GM12892 (cell line): ENCODE measurements at regions not wholly inside any gene's neighbourhood (a gene's known extent, or its start where the extent isn't known, plus 50 kb on each side); places are given as distances from the start of the nearest gene placed in this dataset.

Source experiments
- POLR2A ChIP-seq: IDR thresholded peaks from 2 replicates; pipeline ENCODE4 v1.6.1; 2011; ENCODE audit warnings: low read depth, low read length, control low read depth
- POLR2AphosphoS5 ChIP-seq: IDR thresholded peaks from 2 replicates; pipeline ENCODE4 v1.6.1; 2011; ENCODE audit warnings: low read depth, low read length, control low read depth
- TAF1 ChIP-seq: IDR thresholded peaks from 2 replicates; pipeline ENCODE4 v1.6.1; 2011; ENCODE audit warnings: low read depth, mild to moderate bottlenecking, control low read depth, low read length, borderline replicate concordance

GRCh38 chr5:57824623-57825022 is 342.0 kb upstream of the ACTBL2 start:
- TF ChIP-seq POLR2A (no peak), POLR2AphosphoS5 (no peak), TAF1 (no peak)
